ENCODE measurements at regions not wholly inside any gene's neighbourhood (a gene's known extent, or its start where the extent isn't known, plus 50 kb on each side); places are given as distances from the start of the nearest gene placed in this dataset.
A peak's percentile ranks its signal among the peaks of the same experiment; 100 is the strongest.
"Not testable (repeated sequence)": the region's sequence is repeated elsewhere in the genome, so short reads cannot be mapped to it uniquely, and the experiment has no call there.

GRCh38 chr4:118504927-118505326 lies 152.1 kb upstream of the PRSS12 start:
- DNase-seq (ENCODE audit: low spot score): not testable (repeated sequence)

GRCh38 chr4:118505491-118505890 lies 152.7 kb upstream of the PRSS12 start:
- not testable (repeated sequence) for DNase-seq (ENCODE audit: low spot score)

- DNase-seq (ENCODE audit: low spot score): not testable (repeated sequence)
These were observed 160.1 kb upstream of the PRSS12 start for GRCh38 chr4:118512870-118513269.

- DNase-seq (ENCODE audit: low spot score): not testable (repeated sequence)
These were observed 161.5 kb upstream of the PRSS12 start for GRCh38 chr4:118514332-118514731.

- not testable (repeated sequence) for DNase-seq (ENCODE audit: low spot score)
These were observed 163.3 kb upstream of the PRSS12 start for GRCh38 chr4:118516107-118516506.

- DNase-seq (ENCODE audit: low spot score): not testable (repeated sequence)
These were observed 155.1 kb upstream of the METTL14 start for GRCh38 chr4:118530107-118530506.

- not testable (repeated sequence) for DNase-seq (ENCODE audit: low spot score)
These were observed 153.2 kb upstream of the METTL14 start for GRCh38 chr4:118531947-118532346.

- not testable (repeated sequence) for DNase-seq (ENCODE audit: low spot score)
These were observed 149.4 kb upstream of the METTL14 start for GRCh38 chr4:118535788-118536187.

GRCh38 chr4:118539412-118540077 lies 145.6 kb upstream of the METTL14 start:
- peak; percentile 22 for DNase-seq (ENCODE audit: low spot score)

GRCh38 chr4:118556576-118556975 lies 128.6 kb upstream of the METTL14 start:
- DNase-seq (ENCODE audit: low spot score): not testable (repeated sequence)

- peak; percentile 85 for DNase-seq (ENCODE audit: low spot score)
These were observed 127.8 kb upstream of the METTL14 start for GRCh38 chr4:118557298-118557851.

- DNase-seq (ENCODE audit: low spot score): peak; percentile 16
These were observed 127.0 kb upstream of the METTL14 start for GRCh38 chr4:118558188-118558587.

GRCh38 chr4:118561559-118561958 lies 123.6 kb upstream of the METTL14 start:
- DNase-seq (ENCODE audit: low spot score): not testable (repeated sequence)

- not testable (repeated sequence) for DNase-seq (ENCODE audit: low spot score)
These were observed 119.1 kb upstream of the METTL14 start for GRCh38 chr4:118566003-118566513.

GRCh38 chr4:118572991-118573390 lies 112.2 kb upstream of the METTL14 start:
- not testable (repeated sequence) for DNase-seq (ENCODE audit: low spot score)

GRCh38 chr4:118574251-118574913 lies 110.8 kb upstream of the METTL14 start:
- not testable (repeated sequence) for DNase-seq (ENCODE audit: low spot score)

GRCh38 chr4:118575057-118575456 lies 110.1 kb upstream of the METTL14 start:
- peak; percentile 12 for DNase-seq (ENCODE audit: low spot score)

GRCh38 chr4:118575726-118576125 lies 109.5 kb upstream of the METTL14 start:
- DNase-seq (ENCODE audit: low spot score): not testable (repeated sequence)

- not testable (repeated sequence) for DNase-seq (ENCODE audit: low spot score)
These were observed 108.4 kb upstream of the METTL14 start for GRCh38 chr4:118576709-118577219.

GRCh38 chr4:118585015-118585414 lies 100.2 kb upstream of the METTL14 start:
- no peak for DNase-seq (ENCODE audit: low spot score)

- DNase-seq (ENCODE audit: low spot score): no peak
These were observed 98.8 kb upstream of the METTL14 start for GRCh38 chr4:118586357-118586790.

- DNase-seq (ENCODE audit: low spot score): no peak
These were observed 97.9 kb upstream of the METTL14 start for GRCh38 chr4:118587116-118587831.
